ENCODE measurements at regions not wholly inside any gene's neighbourhood (a gene's known extent, or its start where the extent isn't known, plus 50 kb on each side); places are given as distances from the start of the nearest gene placed in this dataset.

GRCh38 chr5:124410539-124411488, 335.6 kb downstream of the ZNF608 start:
- no peak for DNase-seq

GRCh38 chr5:124408738-124409453, 337.5 kb downstream of the ZNF608 start:
- DNase-seq: no peak

GRCh38 chr5:124404796-124405195, 341.6 kb downstream of the ZNF608 start:
- no peak for DNase-seq

GRCh38 chr5:124403281-124403680, 343.2 kb downstream of the ZNF608 start:
- no peak for DNase-seq

GRCh38 chr5:124402144-124402581, 344.3 kb downstream of the ZNF608 start:
- no peak for DNase-seq

- DNase-seq: no peak
Observed at GRCh38 chr5:124401476-124402143, 344.8 kb downstream of the ZNF608 start.

GRCh38 chr5:124399426-124399961, 346.9 kb downstream of the ZNF608 start:
- no peak for DNase-seq

GRCh38 chr5:124398460-124398859, 348.0 kb downstream of the ZNF608 start:
- DNase-seq: no peak

GRCh38 chr5:124397317-124397716, 349.1 kb downstream of the ZNF608 start:
- DNase-seq: no peak

GRCh38 chr5:124395926-124396325, 350.5 kb downstream of the ZNF608 start:
- DNase-seq: no peak

- no peak for DNase-seq
Observed at GRCh38 chr5:124395287-124395686, 351.2 kb downstream of the ZNF608 start.

GRCh38 chr5:124394700-124395245, 351.7 kb downstream of the ZNF608 start:
- no peak for DNase-seq

GRCh38 chr5:124393584-124394379, 352.7 kb downstream of the ZNF608 start:
- no peak for DNase-seq

GRCh38 chr5:124383693-124384092, 362.7 kb downstream of the ZNF608 start:
- DNase-seq: no peak

- DNase-seq: no peak
Observed at GRCh38 chr5:124377386-124377785, 369.1 kb downstream of the ZNF608 start.

GRCh38 chr5:124373883-124374282, 372.6 kb downstream of the ZNF608 start:
- DNase-seq: no peak

GRCh38 chr5:124372457-124372856, 374.0 kb downstream of the ZNF608 start:
- DNase-seq: no peak

- no peak for DNase-seq
Observed at GRCh38 chr5:124371111-124371706, 375.2 kb downstream of the ZNF608 start.

GRCh38 chr5:124370601-124371000, 375.8 kb downstream of the ZNF608 start:
- DNase-seq: no peak

- no peak for DNase-seq
Observed at GRCh38 chr5:124365361-124365801, 381.1 kb downstream of the ZNF608 start.

GRCh38 chr5:124355928-124356327, 390.5 kb downstream of the ZNF608 start:
- no peak for DNase-seq
